OCI-LY7 (cell line): ENCODE measurements at regions not wholly inside any gene's neighbourhood (a gene's known extent, or its start where the extent isn't known, plus 50 kb on each side); places are given as distances from the start of the nearest gene placed in this dataset.

Experiments used
- BruUV-seq: library from RNA; stranded (reverse); fragments of 400-500 nt; replicated peaks from 2 replicates; lab custom pipeline; 2021; lab: Mats Ljungman, UMichigan
- CTCF ChIA-PET: fragments of 300-600 bp; sonication (Branson Sonifier 250); formaldehyde crosslinking; loops from one replicate; lab custom pipeline; 2022; ENCODE audit warnings: antibody characterized with exemption; ENCODE audit not compliant: unreplicated experiment; lab: Charles Lee
- POLR2A ChIA-PET: fragments of 300-600 bp; sonication (Branson Sonifier 250); formaldehyde crosslinking; loops from one replicate; lab custom pipeline; 2022; ENCODE audit warnings: antibody characterized with exemption; lab: Charles Lee
- DNase-seq: peaks from one replicate; pipeline ENCODE4 v3.0.0-alpha.2; 2015; ENCODE audit warnings: low spot score
- H2AFZ ChIP-seq: fragments of 200-600 bp; sonication (generic), shearing (Covaris generic); 2 replicates; pipeline ENCODE4 v1.6.1; 2014; ENCODE audit warnings: mild to moderate bottlenecking, antibody characterized with exemption, low read length, moderate library complexity
- H3K27ac ChIP-seq: fragments of 200-600 bp; sonication (generic); 2 replicates; pipeline ENCODE4 v1.5.1; 2014; ENCODE audit warnings: mixed run types, low read depth, mild to moderate bottlenecking, moderate library complexity, low read length, inconsistent platforms; ENCODE audit not compliant: poor library complexity, severe bottlenecking
- H3K36me3 ChIP-seq: fragments of 200-600 bp; sonication (generic); 2 replicates; pipeline ENCODE4 v1.6.1; 2014; ENCODE audit warnings: mild to moderate bottlenecking, antibody characterized with exemption, low read length, moderate library complexity, mixed read lengths; ENCODE audit not compliant: insufficient read depth
- H3K4me1 ChIP-seq: fragments of 200-600 bp; sonication (generic); 2 replicates; pipeline ENCODE4 v1.5.1; 2014; ENCODE audit warnings: mild to moderate bottlenecking, low read length; ENCODE audit not compliant: insufficient read depth, poor library complexity, severe bottlenecking
- H3K4me2 ChIP-seq: fragments of 200-600 bp; sonication (generic); 2 replicates; pipeline ENCODE4 v1.6.1; 2014; ENCODE audit warnings: mild to moderate bottlenecking, low read length
- H3K4me3 ChIP-seq: fragments of 200-600 bp; sonication (generic); 2 replicates; pipeline ENCODE4 v1.5.1; 2014; ENCODE audit warnings: mild to moderate bottlenecking, low read depth, low read length; ENCODE audit not compliant: poor library complexity, severe bottlenecking
- H3K79me2 ChIP-seq: fragments of 200-600 bp; sonication (generic); 2 replicates; pipeline ENCODE4 v1.6.1; 2016; ENCODE audit warnings: low read depth, mild to moderate bottlenecking, low read length, moderate library complexity, mixed read lengths; ENCODE audit not compliant: insufficient read depth
- H3K9me2 ChIP-seq: fragments of 200-600 bp; sonication (generic); 2 replicates; pipeline ENCODE4 v1.6.1; 2016; ENCODE audit warnings: mild to moderate bottlenecking, low read length, mixed read lengths; ENCODE audit not compliant: insufficient read depth
- H3K9me3 ChIP-seq: fragments of 200-600 bp; sonication (generic); 2 replicates; pipeline ENCODE4 v1.6.1; 2014; ENCODE audit warnings: mild to moderate bottlenecking, mixed run types, low read length, mixed read lengths
- H4K20me1 ChIP-seq: fragments of 200-600 bp; sonication (generic); 2 replicates; pipeline ENCODE4 v1.6.1; 2014; ENCODE audit warnings: mild to moderate bottlenecking, antibody characterized with exemption, low read length, moderate library complexity, mixed read lengths; ENCODE audit not compliant: insufficient read depth
- CTCF ChIP-seq: fragments of 200-600 bp; sonication (generic); conservative IDR thresholded peaks from 2 replicates; pipeline ENCODE4 v1.5.1; 2014; ENCODE audit warnings: mild to moderate bottlenecking, antibody characterized with exemption, low read length, moderate library complexity, mixed read lengths
- EZH2phosphoT487 ChIP-seq: fragments of 200-600 bp; sonication (generic); IDR thresholded peaks from 2 replicates; pipeline ENCODE4 v1.6.1; 2018; ENCODE audit warnings: low read depth, borderline replicate concordance, mild to moderate bottlenecking, mixed run types, antibody characterized with exemption, low read length, moderate library complexity, mixed read lengths
- intact Hi-C: fragments of 100-400 bp; cut with micrococcal nuclease; formaldehyde crosslinking; loops from one replicate; pipeline ENCODE4 v1.10.0; 2022; ENCODE audit not compliant: unreplicated experiment

GRCh38 chr3:190213727-190214126 lies 93.0 kb upstream of the P3H2 start:
- POLR2A ChIA-PET, result interaction anchor here (1.0 kb wide), 1 partner anchor 458 kb away, joined by 3 read pairs; no protein-coding TSS in a partner anchor
- Histone ChIP-seq H3K4me1 (no peaks in the 10 kb centered on the region), H3K9me2 (no peaks in the 10 kb centered on the region), H3K36me3 (no peaks in the 10 kb centered on the region), H3K4me2 (no peak overlapping the region), H3K79me2 (no peaks in the 10 kb centered on the region), H3K9me3 (no peaks in the 10 kb centered on the region), H4K20me1 (no peaks in the 10 kb centered on the region), H3K27ac (no peak overlapping the region), H2AFZ (no peak overlapping the region), H3K4me3 (no peak overlapping the region)
- DNase-seq, result no peak
- CTCF ChIA-PET, result no interaction called here
- intact Hi-C loops, result no loop called here
- TF ChIP-seq CTCF, result no peak
- TF ChIP-seq EZH2phosphoT487, result no peak
- BruUV-seq, result no TSS peak

DNA sequence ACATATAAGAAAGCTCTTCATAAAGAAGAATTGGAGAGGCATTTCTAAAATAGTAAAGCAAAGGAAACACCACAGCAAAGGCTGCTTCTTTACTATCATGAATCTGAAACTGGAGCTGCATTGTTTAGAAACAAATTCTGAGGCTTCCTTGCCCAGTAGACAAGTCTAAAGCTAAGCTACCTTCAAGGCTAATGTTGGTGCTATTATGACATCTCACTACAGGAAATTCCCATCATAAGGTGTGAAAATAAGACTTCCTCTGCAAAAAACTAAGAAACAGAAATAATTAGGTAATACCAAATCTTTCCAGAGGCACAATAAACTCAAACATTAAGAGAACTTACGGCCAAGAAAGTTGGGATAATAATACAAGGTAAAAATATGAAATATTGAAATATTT lies 89.9 kb upstream of the P3H2 start:
- Histone ChIP-seq H3K79me2 (no peaks in the 10 kb centered on the region), H2AFZ (no peak overlapping the region), H3K9me2 (no peaks in the 10 kb centered on the region), H3K27ac (no peak overlapping the region), H3K4me2 (no peak overlapping the region), H3K4me1 (no peaks in the 10 kb centered on the region), H3K4me3 (no peak overlapping the region), H3K36me3 (no peaks in the 10 kb centered on the region), H3K9me3 (no peaks in the 10 kb centered on the region), H4K20me1 (no peaks in the 10 kb centered on the region)
- no TSS peak for BruUV-seq
- TF ChIP-seq CTCF (no peak), EZH2phosphoT487 (no peak)
- no peak for DNase-seq
- intact Hi-C loops, result no loop called here
- CTCF ChIA-PET, result no interaction called here
- POLR2A ChIA-PET, result interaction anchor here (1.1 to 1.2 kb wide), 3 partner anchors 10 to 29 kb away, joined by 3 to 4 read pairs (median 3); no protein-coding TSS in a partner anchor

- Histone ChIP-seq H2AFZ (no peak overlapping the region), H3K9me2 (no peaks in the 10 kb centered on the region), H3K79me2 (no peaks in the 10 kb centered on the region), H3K27ac (no peak overlapping the region), H4K20me1 (no peaks in the 10 kb centered on the region), H3K9me3 (no peaks in the 10 kb centered on the region), H3K4me1 (no peaks in the 10 kb centered on the region), H3K4me2 (no peak overlapping the region), H3K4me3 (no peak overlapping the region), H3K36me3 (no peaks in the 10 kb centered on the region)
- ChIA-PET CTCF (no interaction called here), POLR2A (interaction anchor here (0.7 to 1.2 kb wide), 5 partner anchors 8 to 929 kb away, joined by 3 to 4 read pairs (median 3); no protein-coding TSS in a partner anchor)
- no TSS peak for BruUV-seq
- no peak for TF ChIP-seq CTCF
- TF ChIP-seq EZH2phosphoT487, result no peak
- intact Hi-C loops, result no loop called here
- DNase-seq, result no peak
These were observed 88.8 kb upstream of the P3H2 start for GRCh38 chr3:190209533-190209932.
